Adrenal gland (tissue), 9 donors: ENCODE measurements at regions not wholly inside any gene's neighbourhood (a gene's known extent, or its start where the extent isn't known, plus 50 kb on each side); places are given as distances from the start of the nearest gene placed in this dataset.

Experiments used
- DNase-seq, 7 donors: peaks; one replicate each; pipeline ENCODE4 v3.0.0-alpha.2; 2019 to 2020
- H3K27ac ChIP-seq, 5 donors: fragments of 200-600 bp; sonication (generic) in 4 of 5; 1 replicate in 3 of 5; 2 replicates in 2 of 5; pipeline versions ENCODE4 v1.5.1 to v1.8.0; 2016 to 2020; ENCODE audit warnings: mild to moderate bottlenecking in 1 of 5
- H3K27me3 ChIP-seq: fragments of 200-600 bp; 2 replicates; pipeline ENCODE4 v1.8.0; 2021
- H3K36me3 ChIP-seq, 2 donors: fragments of 200-600 bp; replicated peaks in 1 of 2; 1 replicate in 1 of 2; 2 replicates in 1 of 2; pipeline versions ENCODE4 v1.5.1 to v1.8.0; 2018 to 2022
- H3K4me1 ChIP-seq, 2 donors: fragments of 200-600 bp; replicated peaks in 1 of 2; 1 replicate in 1 of 2; 2 replicates in 1 of 2; pipeline versions ENCODE4 v1.5.1 to v1.8.0; 2018 to 2021
- H3K4me3 ChIP-seq, 4 donors: fragments of 200-600 bp; sonication (generic) in 3 of 4; one replicate each; pipeline ENCODE4 v1.5.1; 2016 to 2018
- H3K9me3 ChIP-seq, 3 donors: fragments of 200-600 bp; sonication (generic) in 1 of 3; replicated peaks in 1 of 3; 1 replicate in 2 of 3; 2 replicates in 1 of 3; pipeline versions ENCODE4 v1.5.1 to v1.8.0; 2016 to 2021
- POLR2A ChIP-seq, 2 donors: fragments of 450-650 bp; IDR thresholded peaks; one replicate each; pipeline ENCODE4 v1.6.1; 2017; ENCODE audit warnings: antibody characterized with exemption in 2 of 2, mild to moderate bottlenecking in 2 of 2, moderate library complexity in 1 of 2
- WGBS, 4 donors: extraction: QIAGEN DNeasy Blood & Tissue Kit in 2 of 4; methylation state at CpG; one replicate each; pipeline versions ENCODE4 v1.1.5 to v1.1.7; 2013 to 2017; 5-methylcytosine and 5-hydroxymethylcytosine counted together
- intact Hi-C, 2 donors: fragments of 100-400 bp; cut with DNase I; formaldehyde crosslinking; loops; one replicate each; pipeline versions ENCODE4 v1.14.1 to v1.15.0; 2022 to 2023
- TF ChIP-seq, protein P1 (sequence below), 6 experiments: fragments of 450-650 bp in 4 of 6; fragments of 200-600 bp in 2 of 6; sonication (generic) in 1 of 6; IDR thresholded peaks; 1 replicate in 5 of 6; 2 replicates in 1 of 6; pipeline versions ENCODE4 v1.5.1 to v1.8.0; 2016 to 2021; ENCODE audit warnings: antibody characterized with exemption in 6 of 6, mild to moderate bottlenecking in 2 of 6, moderate library complexity in 1 of 6
- donor health status: healthy with polysubstance abuse.
- donor health status: Bipolar disorder and iron deficiency.
- donor health status: DM: yes; HTN: yes; CAD: no.
- donor health status: DM: no; HTN: no; CAD: no.
- donor health status: DM: no; HTN: no; CAD: no.

DNA sequence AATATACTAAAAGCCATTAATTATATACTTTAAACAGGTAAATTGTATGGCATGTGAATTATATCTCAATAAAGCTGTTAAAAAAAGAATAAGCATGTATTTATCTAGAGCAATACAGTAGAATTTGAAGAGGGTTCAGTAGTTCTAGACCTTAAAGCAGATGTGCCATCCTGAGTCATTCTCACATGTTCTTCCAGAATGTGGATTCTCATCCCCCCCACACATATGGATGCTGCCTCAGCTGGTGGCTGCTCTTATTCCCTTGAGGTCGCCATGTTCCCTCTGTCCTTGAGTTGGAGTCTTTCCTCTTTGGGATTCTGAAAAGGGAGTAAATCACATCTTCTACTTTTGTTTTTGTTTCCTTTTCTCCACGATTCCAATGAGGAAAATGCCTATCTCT lies 321.3 kb downstream of the AEBP2 start:
- Histone ChIP-seq H3K27me3 (no peaks in the 10 kb centered on the region), H3K27ac (no peak overlapping the region), H3K4me3 (no peak overlapping the region), H3K9me3 (no peaks in the 10 kb centered on the region), H3K4me1 (no peaks in the 10 kb centered on the region), H3K36me3 (no peaks in the 10 kb centered on the region)
- no peak for DNase-seq
- intact Hi-C loops, result no loop called here
- 64 to 78% (median 68%) methylated on average over 2 of the region's 2 CpGs for WGBS, 4 donors
- TF ChIP-seq, protein P1, sequence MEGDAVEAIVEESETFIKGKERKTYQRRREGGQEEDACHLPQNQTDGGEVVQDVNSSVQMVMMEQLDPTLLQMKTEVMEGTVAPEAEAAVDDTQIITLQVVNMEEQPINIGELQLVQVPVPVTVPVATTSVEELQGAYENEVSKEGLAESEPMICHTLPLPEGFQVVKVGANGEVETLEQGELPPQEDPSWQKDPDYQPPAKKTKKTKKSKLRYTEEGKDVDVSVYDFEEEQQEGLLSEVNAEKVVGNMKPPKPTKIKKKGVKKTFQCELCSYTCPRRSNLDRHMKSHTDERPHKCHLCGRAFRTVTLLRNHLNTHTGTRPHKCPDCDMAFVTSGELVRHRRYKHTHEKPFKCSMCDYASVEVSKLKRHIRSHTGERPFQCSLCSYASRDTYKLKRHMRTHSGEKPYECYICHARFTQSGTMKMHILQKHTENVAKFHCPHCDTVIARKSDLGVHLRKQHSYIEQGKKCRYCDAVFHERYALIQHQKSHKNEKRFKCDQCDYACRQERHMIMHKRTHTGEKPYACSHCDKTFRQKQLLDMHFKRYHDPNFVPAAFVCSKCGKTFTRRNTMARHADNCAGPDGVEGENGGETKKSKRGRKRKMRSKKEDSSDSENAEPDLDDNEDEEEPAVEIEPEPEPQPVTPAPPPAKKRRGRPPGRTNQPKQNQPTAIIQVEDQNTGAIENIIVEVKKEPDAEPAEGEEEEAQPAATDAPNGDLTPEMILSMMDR (IDR thresholded peaks at IDR 0.05), result no peak
- no peak for TF ChIP-seq POLR2A (IDR thresholded peaks at IDR 0.05)

DNA sequence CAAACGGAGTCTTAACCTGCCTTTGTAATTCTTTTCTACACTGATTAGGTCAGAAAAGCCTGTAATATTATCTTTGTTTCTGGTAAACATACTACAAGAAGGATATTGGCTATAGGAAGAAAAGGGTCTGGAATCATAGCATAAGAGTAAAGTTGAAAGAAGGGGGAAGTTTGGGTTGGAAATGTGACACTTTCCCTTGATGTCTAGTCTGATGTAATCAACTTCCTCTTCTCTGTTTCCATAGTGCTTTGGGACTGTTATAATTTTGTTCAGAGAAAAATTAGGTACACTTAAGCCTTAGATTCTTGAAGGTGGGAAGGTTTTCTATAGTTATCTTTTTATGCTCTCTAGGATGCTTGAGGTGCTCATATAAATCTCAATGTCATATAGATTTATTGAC lies 322.2 kb downstream of the AEBP2 start:
- Histone ChIP-seq H3K27ac (no peak overlapping the region), H3K27me3 (no peaks in the 10 kb centered on the region), H3K4me3 (no peak overlapping the region), H3K4me1 (no peaks in the 10 kb centered on the region), H3K36me3 (no peaks in the 10 kb centered on the region), H3K9me3 (no peaks in the 10 kb centered on the region)
- 65 to 72% (median 69%) methylated on average over 1 of the region's 1 CpG for WGBS, 4 donors
- intact Hi-C loops, result no loop called here
- TF ChIP-seq POLR2A (IDR thresholded peaks at IDR 0.05), result no peak
- no peak for DNase-seq

DNA sequence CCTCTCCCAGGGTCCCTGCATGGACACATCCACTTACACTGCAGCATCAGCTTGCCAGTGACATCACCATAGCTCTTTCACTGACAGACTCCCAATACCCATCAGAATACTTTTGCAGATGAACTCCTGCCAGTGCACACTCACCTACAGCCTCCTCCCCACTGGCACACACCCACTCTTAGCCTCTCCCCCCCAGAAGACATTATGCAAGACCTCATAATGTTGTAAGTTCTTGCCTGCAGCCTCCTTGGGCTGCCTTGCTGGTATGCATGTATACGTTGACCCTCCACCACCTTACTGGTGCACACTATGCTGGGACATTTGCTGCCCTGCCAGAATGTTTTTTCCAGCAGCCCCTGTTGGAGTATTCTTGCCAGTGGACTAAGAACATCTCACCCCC lies 324.2 kb downstream of the AEBP2 start:
- no peak for TF ChIP-seq POLR2A (IDR thresholded peaks at IDR 0.05)
- TF ChIP-seq, protein P1 (IDR thresholded peaks at IDR 0.05), result no peak
- H3K27me3 ChIP-seq, result no peaks in the 10 kb centered on the region
- no peaks in the 10 kb centered on the region for H3K9me3 ChIP-seq
- no peak for DNase-seq
- H3K27ac ChIP-seq, result no peak overlapping the region
- intact Hi-C loops, result no loop called here
- no peaks in the 10 kb centered on the region for H3K36me3 ChIP-seq
- 71 to 83% (median 76%) methylated on average over 1 of the region's 1 CpG for WGBS, 4 donors
- H3K4me3 ChIP-seq, result no peak overlapping the region
- no peaks in the 10 kb centered on the region for H3K4me1 ChIP-seq

DNA sequence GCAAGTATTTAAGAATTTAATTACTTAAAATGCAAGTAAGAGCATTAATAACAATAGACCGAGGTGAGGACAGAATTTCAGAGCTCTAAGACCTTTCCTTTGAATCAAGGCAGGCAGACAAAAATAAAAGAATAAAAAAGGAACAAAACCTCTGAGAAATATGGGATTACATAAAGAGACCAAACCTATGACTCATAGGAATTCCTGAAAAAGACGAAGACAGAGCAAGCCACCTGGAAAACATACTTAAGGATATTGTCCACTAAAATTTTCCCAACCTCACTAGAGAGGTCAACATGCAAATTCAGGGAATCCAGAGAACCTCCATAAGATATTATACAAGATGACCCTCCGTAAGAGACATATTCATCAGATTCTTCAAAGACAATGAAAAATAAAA lies 325.1 kb downstream of the AEBP2 start:
- Histone ChIP-seq H3K36me3 (no peaks in the 10 kb centered on the region), H3K27me3 (no peaks in the 10 kb centered on the region), H3K4me3 (no peak overlapping the region), H3K4me1 (no peaks in the 10 kb centered on the region), H3K27ac (no peak overlapping the region), H3K9me3 (no peaks in the 10 kb centered on the region)
- no peak for DNase-seq
- WGBS, 4 donors, result 72 to 85% (median 76%) methylated on average over 3 of the region's 3 CpGs
- no peak for TF ChIP-seq POLR2A (IDR thresholded peaks at IDR 0.05)
- TF ChIP-seq, protein P1 (IDR thresholded peaks at IDR 0.05), result no peak
- intact Hi-C loops, result no loop called here

DNA sequence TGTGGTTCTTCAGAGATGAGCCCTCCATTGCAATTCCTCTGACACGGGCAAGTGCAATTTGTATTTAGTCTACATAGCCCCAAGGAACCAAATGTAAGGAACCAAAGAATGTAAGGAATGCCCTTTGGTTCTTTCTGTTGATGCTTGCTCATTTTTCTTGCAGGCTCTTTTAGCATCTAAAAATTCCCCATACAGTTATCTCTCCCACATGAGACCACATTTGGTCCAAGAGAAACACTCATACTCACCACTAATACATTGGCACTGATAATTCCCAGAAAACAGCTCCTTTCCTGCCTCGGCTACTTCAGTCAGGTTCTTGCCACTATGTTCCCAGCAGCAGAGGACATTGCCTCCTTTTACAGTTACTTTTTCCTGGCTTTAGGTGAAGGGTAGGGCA lies 332.6 kb downstream of the AEBP2 start:
- Histone ChIP-seq H3K36me3 (no peaks in the 10 kb centered on the region), H3K9me3 (no peaks in the 10 kb centered on the region), H3K27me3 (no peaks in the 10 kb centered on the region), H3K27ac (no peak overlapping the region), H3K4me1 (no peaks in the 10 kb centered on the region), H3K4me3 (no peak overlapping the region)
- TF ChIP-seq, protein P1 (IDR thresholded peaks at IDR 0.05), result no peak
- no peak for TF ChIP-seq POLR2A (IDR thresholded peaks at IDR 0.05)
- DNase-seq, result no peak
- intact Hi-C loops, result no loop called here
- WGBS, 4 donors, result 44 to 74% (median 55%) methylated on average over 2 of the region's 2 CpGs
